Liver (tissue), 8 donors: ENCODE measurements at regions not wholly inside any gene's neighbourhood (a gene's known extent, or its start where the extent isn't known, plus 50 kb on each side); places are given as distances from the start of the nearest gene placed in this dataset.

Experiments
- DNase-seq: peaks from one replicate; pipeline ENCODE4 v3.0.0-alpha.2; 2017; ENCODE audit warnings: low spot score
- H3K27ac ChIP-seq, 2 donors: one replicate each; pipeline ENCODE4 v1.7.0; 2013; ENCODE audit warnings: inconsistent platforms in 2 of 2, low read length in 2 of 2, control low read depth in 1 of 2, low read depth in 1 of 2, mild to moderate bottlenecking in 1 of 2
- H3K27me3 ChIP-seq, 4 donors: one replicate each; pipeline versions ENCODE4 v1.6.1 to v1.7.0; 2013; ENCODE audit warnings: low read length in 3 of 4, inconsistent platforms in 1 of 4, mild to moderate bottlenecking in 1 of 4, moderate library complexity in 1 of 4; ENCODE audit not compliant: control insufficient read depth in 4 of 4, insufficient read depth in 4 of 4
- H3K36me3 ChIP-seq, 4 donors: one replicate each; pipeline versions ENCODE4 v1.6.1 to v1.7.0; 2013; ENCODE audit warnings: low read length in 3 of 4, mild to moderate bottlenecking in 3 of 4, low read depth in 1 of 4, moderate library complexity in 1 of 4; ENCODE audit not compliant: control insufficient read depth in 4 of 4, insufficient read depth in 3 of 4
- H3K4me1 ChIP-seq, 4 donors: one replicate each; pipeline versions ENCODE4 v1.6.1 to v1.7.0; 2013; ENCODE audit warnings: low read length in 3 of 4, mild to moderate bottlenecking in 3 of 4, moderate library complexity in 1 of 4; ENCODE audit not compliant: control insufficient read depth in 4 of 4, insufficient read depth in 4 of 4
- H3K4me3 ChIP-seq, 3 donors: one replicate each; pipeline versions ENCODE4 v1.6.1 to v1.7.0; 2013; ENCODE audit warnings: low read length in 3 of 3, control low read depth in 1 of 3, low read depth in 1 of 3, mild to moderate bottlenecking in 1 of 3
- H3K9ac ChIP-seq, 2 donors: one replicate each; pipeline ENCODE4 v1.7.0; 2013; ENCODE audit warnings: low read length in 2 of 2, mild to moderate bottlenecking in 2 of 2, moderate library complexity in 2 of 2, control low read depth in 1 of 2, low read depth in 1 of 2
- H3K9me3 ChIP-seq, 4 donors: one replicate each; pipeline versions ENCODE4 v1.6.1 to v1.7.0; 2013; ENCODE audit warnings: low read length in 3 of 4; ENCODE audit not compliant: control insufficient read depth in 4 of 4
- CTCF ChIP-seq: fragments of 150-350 bp; IDR thresholded peaks from 2 replicates; pipeline ENCODE4 v1.5.1; 2017; ENCODE audit warnings: improper control_type of control experiment, low read depth, low read length; ENCODE audit not compliant: missing input control
- EGR1 ChIP-seq, 2 donors: IDR thresholded peaks; 2 replicates each; pipeline ENCODE4 v1.6.1; 2016 to 2018; ENCODE audit warnings: antibody characterized with exemption in 2 of 2, low read depth in 2 of 2
- FOXA1 ChIP-seq: IDR thresholded peaks from 2 replicates; pipeline ENCODE4 v1.6.1; 2016; ENCODE audit warnings: antibody characterized with exemption
- FOXA2 ChIP-seq: IDR thresholded peaks from 2 replicates; pipeline ENCODE4 v1.6.1; 2016; ENCODE audit warnings: antibody characterized with exemption
- GABPA ChIP-seq, 2 donors: IDR thresholded peaks in 1 of 2; conservative IDR thresholded peaks in 1 of 2; 2 replicates each; pipeline ENCODE4 v1.6.1; 2016; ENCODE audit warnings: antibody characterized with exemption in 2 of 2, mild to moderate bottlenecking in 1 of 2, moderate library complexity in 1 of 2
- HNF4A ChIP-seq, 2 donors: conservative IDR thresholded peaks; 2 replicates each; pipeline ENCODE4 v1.6.1; 2016; ENCODE audit warnings: antibody characterized with exemption in 2 of 2, mild to moderate bottlenecking in 2 of 2
- HNF4G ChIP-seq: IDR thresholded peaks from 2 replicates; pipeline ENCODE4 v1.6.1; 2016; ENCODE audit warnings: antibody characterized with exemption
- JUND ChIP-seq, 2 donors: IDR thresholded peaks; 2 replicates each; pipeline ENCODE4 v1.6.1; 2016; ENCODE audit warnings: antibody characterized with exemption in 2 of 2
- MAX ChIP-seq: IDR thresholded peaks from 2 replicates; pipeline ENCODE4 v1.6.1; 2016; ENCODE audit warnings: antibody characterized with exemption
- NR2F2 ChIP-seq: IDR thresholded peaks from 2 replicates; pipeline ENCODE4 v1.6.1; 2016; ENCODE audit warnings: antibody characterized with exemption
- RAD21 ChIP-seq, 2 donors: IDR thresholded peaks; 2 replicates each; pipeline ENCODE4 v1.6.1; 2016; ENCODE audit warnings: antibody characterized with exemption in 2 of 2, mild to moderate bottlenecking in 2 of 2
- REST ChIP-seq: IDR thresholded peaks from 2 replicates; pipeline ENCODE4 v1.6.1; 2016; ENCODE audit warnings: antibody characterized with exemption, mild to moderate bottlenecking
- RXRA ChIP-seq, 2 donors: IDR thresholded peaks; 2 replicates each; pipeline ENCODE4 v1.6.1; 2017 to 2018; ENCODE audit warnings: antibody characterized with exemption in 2 of 2, mild to moderate bottlenecking in 1 of 2
- SP1 ChIP-seq: IDR thresholded peaks from 2 replicates; pipeline ENCODE4 v1.6.1; 2018; ENCODE audit warnings: antibody characterized with exemption, mild to moderate bottlenecking
- TAF1 ChIP-seq: conservative IDR thresholded peaks from 2 replicates; pipeline ENCODE4 v1.6.1; 2016; ENCODE audit warnings: antibody characterized with exemption, mild to moderate bottlenecking
- YY1 ChIP-seq: IDR thresholded peaks from 2 replicates; pipeline ENCODE4 v1.6.1; 2016; ENCODE audit warnings: antibody characterized with exemption, mild to moderate bottlenecking
- ZBTB33 ChIP-seq: IDR thresholded peaks from 2 replicates; pipeline ENCODE4 v1.6.1; 2016; ENCODE audit warnings: antibody characterized with exemption
- WGBS: extraction: QIAGEN DNeasy Blood & Tissue Kit; methylation state at CpG from one replicate; pipeline ENCODE4 v1.1.7; 2013; 5-methylcytosine and 5-hydroxymethylcytosine counted together
- TF ChIP-seq, protein P1 (sequence below): IDR thresholded peaks from 2 replicates; pipeline ENCODE4 v1.6.1; 2016; ENCODE audit warnings: antibody characterized with exemption
- donor health status: healthy.
- donor health status: healthy.
- donor health status: healthy.
- donor health status: healthy.
- donor health status: healthy.

- Histone ChIP-seq H3K4me3 (no peak overlapping the region), H3K36me3 (no peaks in the 10 kb centered on the region), H3K9ac (no peak overlapping the region), H3K27me3 (no peaks in the 10 kb centered on the region), H3K27ac (no peak overlapping the region), H3K4me1 (peaks cover 0 to 8% (median 4%) of the 10 kb centered on the region in 4 donors), H3K9me3 (no peaks in the 10 kb centered on the region)
- no peak for DNase-seq
- TF ChIP-seq NR2F2: no peak
- TF ChIP-seq, protein P1, sequence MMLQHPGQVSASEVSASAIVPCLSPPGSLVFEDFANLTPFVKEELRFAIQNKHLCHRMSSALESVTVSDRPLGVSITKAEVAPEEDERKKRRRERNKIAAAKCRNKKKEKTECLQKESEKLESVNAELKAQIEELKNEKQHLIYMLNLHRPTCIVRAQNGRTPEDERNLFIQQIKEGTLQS: no peak
- TF ChIP-seq GABPA (IDR thresholded peaks at IDR 0.05 in 1 of 2, conservative IDR thresholded peaks at IDR 0.05 in 1 of 2): no peak
- TF ChIP-seq HNF4G: no peak
- no peak for TF ChIP-seq YY1
- no peak for TF ChIP-seq ZBTB33
- no peak for TF ChIP-seq MAX
- no peak for TF ChIP-seq SP1
- TF ChIP-seq FOXA1: no peak
- no peak for TF ChIP-seq EGR1 (IDR thresholded peaks at IDR 0.05; ENCODE audit: low read depth in 2 of 2)
- no peak for TF ChIP-seq JUND (IDR thresholded peaks at IDR 0.05)
- no peak for TF ChIP-seq RAD21 (IDR thresholded peaks at IDR 0.05)
- no peak for TF ChIP-seq CTCF
- no peak for TF ChIP-seq HNF4A (conservative IDR thresholded peaks at IDR 0.05)
- no peak for TF ChIP-seq TAF1
- TF ChIP-seq FOXA2: no peak
- no peak for TF ChIP-seq REST
- TF ChIP-seq RXRA (IDR thresholded peaks at IDR 0.05): no peak
- WGBS: 83% methylated on average over 2 of the region's 2 CpGs
Measured at GRCh38 chr20:19013907-19014306, 198.5 kb upstream of the SLC24A3 start.
